Putamen (tissue), 1 donor: ENCODE measurements at regions not wholly inside any gene's neighbourhood (a gene's known extent, or its start where the extent isn't known, plus 50 kb on each side); places are given as distances from the start of the nearest gene placed in this dataset.
"Not testable (repeated sequence)": the region's sequence is repeated elsewhere in the genome, so short reads cannot be mapped to it uniquely, and the experiment has no call there.

Experiments used
- DNase-seq: peaks from one replicate; pipeline ENCODE4 v3.0.0-alpha.2; 2016; ENCODE audit warnings: low spot score

GRCh38 chr21:28877318-28877884 is 115.3 kb downstream of the LTN1 start:
- DNase-seq = no peak

GRCh38 chr21:28875078-28875477 is 117.6 kb downstream of the LTN1 start:
- DNase-seq = no peak

GRCh38 chr21:28872218-28872617 is 120.5 kb downstream of the LTN1 start:
- no peak for DNase-seq

- no peak for DNase-seq
Observed at GRCh38 chr21:28871388-28872010, 121.2 kb downstream of the LTN1 start.

GRCh38 chr21:28867401-28867800 is 125.3 kb downstream of the LTN1 start:
- DNase-seq = no peak

GRCh38 chr21:28865488-28866186 is 127.0 kb downstream of the LTN1 start:
- no peak for DNase-seq

- DNase-seq = no peak
Observed at GRCh38 chr21:28858424-28858823, 134.3 kb downstream of the LTN1 start.

- no peak for DNase-seq
Observed at GRCh38 chr21:28857752-28858151, 134.9 kb downstream of the LTN1 start.

GRCh38 chr21:28856588-28857250 is 136.0 kb downstream of the LTN1 start:
- no peak for DNase-seq

GRCh38 chr21:28852706-28853105 is 140.0 kb downstream of the LTN1 start:
- no peak for DNase-seq

GRCh38 chr21:28851645-28852044 is 141.0 kb downstream of the LTN1 start:
- DNase-seq = no peak

GRCh38 chr21:28839237-28839636 is 153.4 kb downstream of the LTN1 start:
- not testable (repeated sequence) for DNase-seq

- DNase-seq = not testable (repeated sequence)
Observed at GRCh38 chr21:28837426-28837825, 155.3 kb downstream of the LTN1 start.

GRCh38 chr21:28836588-28836987 is 156.1 kb downstream of the LTN1 start:
- DNase-seq = not testable (repeated sequence)

- DNase-seq = no peak
Observed at GRCh38 chr21:28834335-28835238, 158.1 kb downstream of the LTN1 start.

GRCh38 chr21:28833609-28834008 is 159.1 kb downstream of the LTN1 start:
- DNase-seq = no peak

GRCh38 chr21:28833182-28833581 is 159.5 kb downstream of the LTN1 start:
- DNase-seq = no peak

- DNase-seq = no peak
Observed at GRCh38 chr21:28832715-28833061, 160.0 kb downstream of the LTN1 start.

- DNase-seq = no peak
Observed at GRCh38 chr21:28832013-28832714, 160.5 kb downstream of the LTN1 start.

GRCh38 chr21:28828981-28829380 is 163.7 kb downstream of the LTN1 start:
- DNase-seq = no peak

- no peak for DNase-seq
Observed at GRCh38 chr21:28828021-28828420, 164.7 kb downstream of the LTN1 start.
